ENCODE measurements at regions not wholly inside any gene's neighbourhood (a gene's known extent, or its start where the extent isn't known, plus 50 kb on each side); places are given as distances from the start of the nearest gene placed in this dataset.

DNA sequence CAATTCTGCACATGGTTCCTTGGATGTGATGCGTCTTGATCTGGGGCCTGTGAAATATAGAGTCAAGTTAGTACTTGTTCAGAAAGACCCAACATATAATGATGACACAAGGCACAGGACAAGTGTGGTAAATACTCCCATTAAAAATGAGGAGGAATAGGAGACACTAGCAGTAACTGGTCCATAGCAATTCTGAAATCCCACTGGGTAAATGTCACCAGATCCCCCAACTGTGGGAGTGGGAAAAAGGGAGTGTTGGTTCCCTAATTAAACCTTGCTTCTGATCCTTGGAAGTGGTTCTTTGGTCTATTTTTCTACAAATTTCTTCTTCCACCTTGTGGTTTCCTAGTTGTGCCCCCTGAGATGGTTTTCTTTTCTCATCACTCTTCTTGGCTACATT is 62.5 kb upstream of the NRP1 start:
- no peak overlapping the region for H2BK15ac ChIP-seq (ENCODE audit: low read length)
- no peaks in the 10 kb centered on the region for H3K79me1 ChIP-seq (ENCODE audit: low read depth, low read length)
- ChIA-PET POLR2A (ENCODE audit: partially characterized antibody) (no interaction called here), CTCF (ENCODE audit: partially characterized antibody) (no interaction called here)
- no peak overlapping the region for H3K4me2 ChIP-seq (ENCODE audit: insufficient read depth in 1 of 2, low read depth in 2 of 2, low read length in 2 of 2)
- 0 out of 4 replicates have a peak, but pooled peaks cover 0 to 3% of the 10 kb centered on the region in 2 experiments for H3K79me2 ChIP-seq (ENCODE audit: control insufficient read depth in 1 of 2, insufficient read depth in 2 of 2, low read length in 2 of 2)
- no peak overlapping the region for H4K8ac ChIP-seq (ENCODE audit: extremely low read depth, insufficient read depth, low read length)
- no peak overlapping the region for H3K18ac ChIP-seq (ENCODE audit: extremely low read depth, low read length)
- no peak overlapping the region for H3K9ac ChIP-seq (replicated peaks in 1 of 4; ENCODE audit: extremely low read depth in 1 of 4, low read depth in 3 of 4, low read length in 3 of 4)
- H3K23me2 ChIP-seq (ENCODE audit: low read depth, low read length), result no peaks in the 10 kb centered on the region
- H3K23ac ChIP-seq (ENCODE audit: insufficient read length), result no peak overlapping the region
- H2BK20ac ChIP-seq (ENCODE audit: low read length), result no peak overlapping the region
- H4K91ac ChIP-seq (replicated peaks; ENCODE audit: insufficient read length, low read length), result no peak overlapping the region
- H3K27ac ChIP-seq (ENCODE audit: low read depth, low read length), result no peak overlapping the region
- H2AK5ac ChIP-seq (ENCODE audit: low read depth, low read length), result no peak overlapping the region
- H2AFZ ChIP-seq (ENCODE audit: low read length), result no peak overlapping the region
- H4K5ac ChIP-seq (ENCODE audit: insufficient read length, low read depth, low read length), result no peak overlapping the region
- no peaks in the 10 kb centered on the region for H3K4me1 ChIP-seq (replicated peaks in 1 of 4; ENCODE audit: control insufficient read depth in 3 of 4, insufficient read depth in 4 of 4, low read length in 3 of 4)
- H3K9me3 ChIP-seq (ENCODE audit: insufficient read depth in 2 of 2, low read depth in 1 of 2, low read length in 1 of 2), result peaks cover 4 to 5% of the 10 kb centered on the region in 2 experiments; a peak in 1 of 4 replicates
- no peak overlapping the region for H2BK5ac ChIP-seq (ENCODE audit: low read depth, low read length)
- 100% methylated on average over 1 of the region's 1 CpG; no CpG with 5 or more reads in 1 of the 2 experiments for WGBS, 2 experiments (ENCODE audit: extremely low coverage in 1 of 2, insufficient coverage in 1 of 2, insufficient read length in 1 of 2, insufficient replicate concordance in 2 of 2, low coverage in 1 of 2, low lambda C conversion rate in 2 of 2, missing lambda C conversion rate in 1 of 2)
- no peaks in the 10 kb centered on the region for H3K36me3 ChIP-seq (ENCODE audit: control insufficient read depth in 2 of 4, insufficient read depth in 4 of 4, low read length in 3 of 4)
- no peak for TF ChIP-seq POLR2AphosphoS5 (IDR thresholded peaks at IDR 0.05; ENCODE audit: low read depth, low read length)
- H4K20me1 ChIP-seq (replicated peaks in 1 of 2; ENCODE audit: control insufficient read depth in 1 of 2, insufficient read depth in 2 of 2, low read length in 2 of 2), result no peaks in the 10 kb centered on the region
- FAIRE-seq (no peak), DNase-seq (ENCODE audit: low read depth in 1 of 2, low spot score in 2 of 2) (no peak)
- no peak overlapping the region for H3K56ac ChIP-seq (replicated peaks; ENCODE audit: insufficient read length, low read depth, low read length)
- no peak overlapping the region for H3K4ac ChIP-seq (replicated peaks; ENCODE audit: insufficient read length, low read depth, low read length)
- no peak overlapping the region for H2BK12ac ChIP-seq (ENCODE audit: low read depth, low read length)
- H2BK120ac ChIP-seq (replicated peaks; ENCODE audit: low read depth, low read length), result no peak overlapping the region
- no peak overlapping the region for H3K14ac ChIP-seq (ENCODE audit: insufficient read length)
- no peaks in the 10 kb centered on the region for H3K27me3 ChIP-seq (replicated peaks in 1 of 4; ENCODE audit: control insufficient read depth in 3 of 4, extremely low read depth in 1 of 4, insufficient read depth in 3 of 4, low read length in 3 of 4)
- no peak overlapping the region for H3K4me3 ChIP-seq (ENCODE audit: extremely low read depth in 1 of 4, insufficient read depth in 2 of 4, low read depth in 3 of 4, low read length in 4 of 4)

Measured in H1 (cell line).